Glomerular visceral epithelial cell (primary cell): ENCODE measurements at regions not wholly inside any gene's neighbourhood (a gene's known extent, or its start where the extent isn't known, plus 50 kb on each side); places are given as distances from the start of the nearest gene placed in this dataset.
"Not testable (repeated sequence)": the region's sequence is repeated elsewhere in the genome, so short reads cannot be mapped to it uniquely, and the experiment has no call there.

Experiments
- DNase-seq: peaks from one replicate; pipeline ENCODE4 v3.0.0-alpha.2; 2016; ENCODE audit errors: extremely low spot score

DNA sequence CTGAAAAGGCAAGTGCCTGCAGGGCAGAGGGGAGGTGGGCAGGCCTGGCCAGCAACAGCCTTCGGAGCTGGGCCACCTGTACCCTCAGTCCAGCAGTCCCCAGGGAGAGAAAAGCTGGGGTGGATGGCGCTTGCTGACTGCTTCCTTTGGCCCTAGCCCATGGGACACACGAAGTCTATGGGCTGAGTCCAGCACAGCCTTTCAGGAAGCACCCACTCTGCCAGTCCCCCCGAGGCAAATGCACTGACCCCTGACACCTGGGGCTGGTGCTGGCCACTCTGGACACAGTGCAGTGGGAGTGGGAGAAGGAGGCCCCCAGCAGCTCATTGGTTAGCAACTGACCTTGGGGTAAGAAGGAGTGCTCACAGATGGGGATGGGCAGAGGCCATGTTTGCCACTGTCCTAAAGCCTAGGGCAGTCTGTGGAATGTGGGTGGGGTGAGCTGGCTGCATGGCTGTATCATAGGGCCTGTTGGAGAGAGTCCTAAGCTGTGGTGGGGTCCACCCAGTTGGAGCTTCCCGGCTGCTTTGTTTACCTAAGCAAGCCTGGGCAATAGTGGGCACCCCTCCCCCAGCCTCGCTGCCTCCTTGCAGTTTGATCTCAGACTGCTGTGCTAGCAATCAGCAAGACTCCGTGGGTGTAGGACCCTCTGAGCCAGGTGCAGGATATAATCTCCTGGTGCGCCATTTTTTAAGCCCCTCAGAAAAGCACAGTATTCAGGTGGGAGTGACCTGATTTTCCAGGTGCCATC, 240.2 kb downstream of the ANKRD30B start:
- not testable (repeated sequence) for DNase-seq

- DNase-seq: not testable (repeated sequence)
These were observed 241.6 kb downstream of the ANKRD30B start for GRCh38 chr18:14989569-14989968.

- not testable (repeated sequence) for DNase-seq
These were observed 244.0 kb downstream of the ANKRD30B start for GRCh38 chr18:14991934-14992445.

- DNase-seq: not testable (repeated sequence)
These were observed 244.8 kb downstream of the ANKRD30B start for GRCh38 chr18:14992758-14993157.

DNA sequence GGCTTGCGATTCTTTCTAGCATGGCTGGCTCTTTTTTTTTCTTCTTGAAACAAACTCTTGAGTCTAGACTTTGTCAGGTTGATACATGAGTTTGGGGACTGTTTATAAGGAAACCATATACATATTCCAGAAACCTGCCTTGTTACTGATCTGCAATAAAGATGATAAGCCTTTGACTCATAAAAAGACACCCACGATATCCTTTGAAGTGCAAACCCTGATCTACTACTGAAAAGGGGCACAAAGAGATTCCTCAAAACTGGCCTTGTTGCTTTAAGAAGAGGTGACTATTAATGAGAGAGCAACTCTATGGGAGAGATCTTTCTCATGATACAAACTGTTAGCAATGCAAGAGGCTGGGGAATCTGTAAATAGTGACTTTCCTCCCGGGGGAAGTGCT, 247.1 kb downstream of the ANKRD30B start:
- not testable (repeated sequence) for DNase-seq

GRCh38 chr18:14997357-14997756, 249.4 kb downstream of the ANKRD30B start:
- DNase-seq: no peak

DNA sequence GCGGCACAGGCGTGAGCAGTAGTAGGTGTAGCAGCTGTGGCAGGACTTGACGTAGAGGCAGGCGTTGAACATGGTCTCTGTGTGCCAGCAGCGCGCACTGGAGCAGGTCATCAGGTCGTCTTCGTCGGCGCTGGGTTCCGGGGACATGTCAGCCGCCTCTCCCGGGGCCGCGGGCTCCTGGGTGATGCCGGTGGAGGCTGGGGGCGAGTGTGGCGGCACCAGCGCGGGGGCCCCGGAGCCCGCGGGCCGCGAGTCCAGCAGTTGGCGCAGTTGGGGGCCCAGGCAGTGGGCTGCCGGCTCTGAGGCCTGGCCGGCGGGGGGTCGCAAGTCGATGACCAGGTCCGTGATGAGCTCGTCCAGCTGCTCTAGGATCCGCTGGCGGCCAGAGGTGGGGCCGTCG, 249.9 kb downstream of the ANKRD30B start:
- not testable (repeated sequence) for DNase-seq

DNA sequence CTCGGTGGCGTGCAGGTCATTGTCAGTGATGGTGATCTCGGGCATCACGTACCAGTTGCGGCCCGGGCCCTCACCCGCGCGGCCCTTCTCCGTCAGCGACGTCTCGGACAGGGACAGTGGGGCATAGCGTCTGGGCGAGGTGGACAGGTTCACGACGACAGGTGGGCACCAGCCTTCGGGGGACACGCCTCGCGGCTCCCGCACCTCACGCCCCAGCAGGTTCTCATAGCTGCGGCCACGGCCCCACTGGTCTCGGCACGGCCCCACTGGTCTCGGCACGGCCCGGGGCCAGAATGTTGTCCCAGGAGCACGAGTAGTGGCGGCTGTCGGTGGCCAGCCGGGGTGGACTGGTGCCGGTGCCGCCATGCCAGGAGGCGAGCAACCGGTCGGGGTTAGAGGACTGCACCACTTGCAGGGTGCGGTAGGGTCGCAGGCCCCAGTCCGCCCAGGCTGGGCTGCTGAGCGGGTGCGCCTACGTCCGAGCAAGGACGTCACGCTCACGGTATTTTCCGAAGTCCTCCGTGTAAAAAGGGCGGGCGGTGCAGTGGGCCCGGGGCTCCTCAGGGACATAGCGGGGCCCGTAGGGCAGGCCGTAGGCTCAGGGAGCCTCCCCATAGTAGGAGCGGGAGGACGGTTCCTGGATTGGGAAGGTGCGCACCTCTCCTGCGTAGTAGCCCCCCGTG, 250.5 kb downstream of the ANKRD30B start:
- DNase-seq: not testable (repeated sequence)

GRCh38 chr18:14999085-14999975, 251.4 kb downstream of the ANKRD30B start:
- no peak for DNase-seq

GRCh38 chr18:15000119-15001037, 252.4 kb downstream of the ANKRD30B start:
- not testable (repeated sequence) for DNase-seq

DNA sequence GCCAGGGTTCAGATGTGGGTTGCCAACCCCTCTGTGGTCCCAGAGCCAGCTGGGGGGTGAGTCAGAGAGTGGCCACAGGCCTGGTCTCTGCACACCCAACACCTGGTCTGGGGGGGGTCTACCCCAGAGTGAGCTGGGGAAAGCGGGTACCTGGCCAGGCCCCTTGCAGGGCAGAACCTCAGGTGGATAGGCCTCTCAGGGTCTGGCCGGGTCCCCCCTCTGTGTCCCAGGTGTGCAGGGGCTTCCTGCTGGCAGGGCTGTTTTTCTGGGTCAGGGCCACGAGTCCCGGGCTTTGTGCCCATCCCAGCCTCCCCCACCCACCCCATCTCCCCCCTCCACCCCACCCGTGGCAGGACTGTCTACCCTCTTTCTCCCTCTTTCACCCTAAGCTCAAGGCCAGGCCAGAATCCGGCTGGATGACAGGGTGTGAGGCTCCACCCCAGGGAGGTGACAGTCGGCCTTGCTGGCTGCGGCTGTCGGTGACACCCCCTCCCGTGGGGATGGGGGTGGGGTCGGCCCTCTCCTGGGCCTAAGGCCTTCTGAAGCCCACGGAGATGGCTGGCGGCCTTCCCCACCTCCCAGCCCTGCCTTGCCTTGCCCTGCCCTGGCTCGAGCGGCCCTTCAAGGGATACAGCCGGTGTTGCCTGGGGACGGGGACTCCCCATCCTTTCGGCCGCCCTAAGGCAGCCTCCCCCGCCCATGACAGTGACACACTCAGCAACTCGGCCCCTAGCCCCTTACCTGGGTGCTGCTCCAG, 253.2 kb downstream of the ANKRD30B start:
- not testable (repeated sequence) for DNase-seq

- DNase-seq: not testable (repeated sequence)
These were observed 253.8 kb downstream of the ANKRD30B start for GRCh38 chr18:15001795-15002107.

GRCh38 chr18:15002765-15003164, 254.8 kb downstream of the ANKRD30B start:
- not testable (repeated sequence) for DNase-seq

DNA sequence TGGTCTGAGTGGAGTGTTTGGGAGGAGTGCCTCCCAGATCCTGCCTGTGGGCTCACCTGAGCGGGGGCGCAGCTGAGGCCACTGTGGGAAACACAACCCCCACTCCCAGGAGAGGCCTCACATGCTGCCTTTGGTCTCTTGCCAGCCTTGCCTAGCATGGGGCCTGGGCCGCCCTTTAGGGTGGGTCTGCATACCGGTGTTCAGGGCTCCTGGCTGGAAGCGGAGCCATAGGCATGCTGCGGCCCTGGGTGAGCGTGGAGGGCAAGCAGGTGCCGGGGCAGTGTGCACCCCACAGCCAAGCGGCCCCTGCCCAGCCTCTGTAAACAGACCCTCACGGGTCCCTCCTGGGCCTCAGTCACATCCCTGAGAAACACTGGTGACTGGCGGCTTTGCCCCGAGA, 255.3 kb downstream of the ANKRD30B start:
- DNase-seq: not testable (repeated sequence)

DNA sequence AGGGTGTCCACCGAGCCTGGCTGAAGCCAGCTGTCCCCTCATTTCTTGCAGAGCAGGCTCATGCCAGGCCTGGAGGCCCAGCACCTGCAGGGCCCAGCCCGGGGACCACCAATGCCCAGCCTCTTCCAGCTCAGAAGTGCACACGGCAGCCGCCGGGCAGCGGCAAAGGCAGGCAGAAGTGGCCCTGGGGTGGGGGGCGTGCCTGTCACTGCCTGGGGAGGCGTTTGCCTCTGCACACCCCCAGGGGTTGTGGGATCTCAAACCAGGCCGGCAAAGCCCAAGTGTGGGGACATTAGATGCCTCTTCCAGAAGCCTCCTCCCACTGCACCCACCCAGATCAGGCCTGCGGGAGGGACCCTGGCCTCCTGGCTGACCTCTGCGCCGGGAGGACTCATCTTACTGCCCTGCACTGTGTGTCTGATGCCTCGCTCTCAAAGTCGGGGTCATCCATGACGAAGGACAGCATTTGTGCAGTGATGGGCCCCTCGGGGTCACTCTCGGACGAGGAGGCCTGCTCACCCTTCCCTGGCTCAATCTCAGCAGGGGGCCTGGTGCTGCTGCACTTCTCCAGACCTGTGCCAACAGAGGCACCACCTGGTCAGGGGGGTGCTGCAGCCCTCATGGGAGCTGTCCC, 255.8 kb downstream of the ANKRD30B start:
- not testable (repeated sequence) for DNase-seq

DNA sequence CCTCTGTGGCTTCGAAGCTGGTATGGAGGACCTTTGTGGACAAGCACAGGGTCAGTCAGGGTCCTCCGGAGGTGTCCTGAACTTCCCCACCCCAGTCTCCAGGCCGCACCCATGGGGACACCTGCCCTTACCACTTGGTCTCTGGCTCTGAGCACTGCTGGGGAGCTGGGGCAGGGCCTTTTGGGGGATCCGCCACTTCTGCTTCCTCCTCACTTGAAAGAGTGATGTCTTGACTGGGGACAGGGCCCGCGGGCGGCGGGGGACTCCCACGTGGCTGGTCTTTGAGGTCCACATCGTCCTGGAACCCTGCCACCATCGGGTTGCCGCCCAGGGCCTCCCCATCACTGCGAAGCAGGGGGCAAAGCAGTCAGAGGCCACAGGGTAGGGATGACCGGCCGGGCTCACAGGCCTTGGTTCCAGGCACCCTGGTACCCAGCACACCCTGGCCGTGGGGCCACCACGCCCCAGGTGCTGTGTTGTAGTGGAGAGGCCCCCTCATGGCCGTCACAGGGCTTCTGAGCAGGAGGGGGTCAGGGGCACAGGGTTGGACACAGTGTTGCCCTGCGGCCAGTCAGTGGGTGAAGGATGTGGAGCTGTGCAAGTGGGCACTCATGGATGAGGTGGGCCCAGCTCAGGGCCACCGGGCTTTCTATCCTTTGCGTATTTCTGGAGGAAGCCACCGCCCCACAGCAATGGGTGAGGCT, 256.4 kb downstream of the ANKRD30B start:
- not testable (repeated sequence) for DNase-seq

- DNase-seq: no peak
These were observed 257.6 kb downstream of the ANKRD30B start for GRCh38 chr18:15005313-15006130.

DNA sequence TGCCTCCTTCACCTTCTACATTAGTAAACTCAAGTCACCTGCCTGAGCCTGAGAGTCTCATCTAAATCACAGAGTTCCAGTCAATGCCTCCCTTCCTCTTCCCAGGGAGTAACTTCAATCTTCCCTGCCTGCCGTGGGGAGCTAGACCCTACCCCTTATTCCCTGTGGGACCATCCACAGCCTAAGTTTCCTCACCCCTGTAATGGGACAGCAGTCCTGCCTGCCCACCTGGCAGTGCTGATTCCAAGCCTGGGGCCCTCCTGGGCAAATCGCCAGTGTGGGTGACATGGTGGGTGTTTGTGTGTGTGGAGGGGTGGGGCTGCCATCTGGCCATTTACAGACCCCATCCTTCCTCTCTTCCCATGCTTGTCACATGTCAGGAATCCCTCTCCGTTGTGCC, 258.6 kb downstream of the ANKRD30B start:
- not testable (repeated sequence) for DNase-seq
